Stimulated activated effector memory CD8-positive, alpha-beta T cell treated with anti-CD3 and anti-CD28 coated beads, Interleukin-12 subunit alpha, Interleukin-12 subunit beta, amount 100 ng/mL, for 72 hours (primary cell): ENCODE measurements at regions not wholly inside any gene's neighbourhood (a gene's known extent, or its start where the extent isn't known, plus 50 kb on each side); places are given as distances from the start of the nearest gene placed in this dataset.

Experiments used
- ATAC-seq: fragments of 150-1000 bp; cut with Tn5 transposase; 2 replicates; pipeline ENCODE4 v1.10.0; 2021
- DNase-seq, 2 donors: peaks; one replicate each; pipeline ENCODE4 v3.0.0; 2021 to 2022; ENCODE audit warnings: low spot score in 2 of 2
- H3K27ac Mint-ChIP-seq: one replicate; pipeline ENCODE4 v1.8.0; 2022; ENCODE audit warnings: mild to moderate bottlenecking, mixed read lengths
- H3K36me3 Mint-ChIP-seq: one replicate; pipeline ENCODE4 v1.8.0; 2022; ENCODE audit warnings: mild to moderate bottlenecking, mixed read lengths
- H3K4me1 Mint-ChIP-seq: one replicate; pipeline ENCODE4 v1.8.0; 2022; ENCODE audit warnings: mixed read lengths
- H3K4me3 Mint-ChIP-seq: one replicate; pipeline ENCODE4 v1.8.0; 2022; ENCODE audit warnings: mild to moderate bottlenecking, mixed read lengths
- H3K9me3 Mint-ChIP-seq: one replicate; pipeline ENCODE4 v1.8.0; 2022; ENCODE audit warnings: mixed read lengths

GRCh38 chr4:19693936-19694570 lies 557.7 kb upstream of the SLIT2 start:
- ATAC-seq (no peak), DNase-seq (no peak)
- Mint-ChIP-seq H3K4me3 (no peak overlapping the region), H3K9me3 (peaks cover 18% of the 10 kb centered on the region), H3K27ac (no peak overlapping the region), H3K4me1 (no peaks in the 10 kb centered on the region), H3K36me3 (no peaks in the 10 kb centered on the region)

GRCh38 chr4:19689511-19689910 lies 562.2 kb upstream of the SLIT2 start:
- no peak overlapping the region for H3K4me3 Mint-ChIP-seq
- DNase-seq (no peak), ATAC-seq (no peak)
- peaks cover 21% of the 10 kb centered on the region for H3K9me3 Mint-ChIP-seq
- H3K4me1 Mint-ChIP-seq = no peaks in the 10 kb centered on the region
- H3K27ac Mint-ChIP-seq = no peak overlapping the region
- no peaks in the 10 kb centered on the region for H3K36me3 Mint-ChIP-seq

GRCh38 chr4:19686456-19686855 lies 565.2 kb upstream of the SLIT2 start:
- DNase-seq (no peak), ATAC-seq (no peak)
- Mint-ChIP-seq H3K4me3 (no peak overlapping the region), H3K9me3 (peaks cover 21% of the 10 kb centered on the region), H3K36me3 (no peaks in the 10 kb centered on the region), H3K27ac (no peak overlapping the region), H3K4me1 (no peaks in the 10 kb centered on the region)

GRCh38 chr4:19684084-19684483 lies 567.6 kb upstream of the SLIT2 start:
- no peaks in the 10 kb centered on the region for H3K36me3 Mint-ChIP-seq
- no peak overlapping the region for H3K4me3 Mint-ChIP-seq
- ATAC-seq (no peak), DNase-seq (no peak)
- no peak overlapping the region for H3K27ac Mint-ChIP-seq
- no peaks in the 10 kb centered on the region for H3K4me1 Mint-ChIP-seq
- H3K9me3 Mint-ChIP-seq = peaks cover 18% of the 10 kb centered on the region

- ATAC-seq (no peak), DNase-seq (no peak)
- H3K4me1 Mint-ChIP-seq = no peaks in the 10 kb centered on the region
- H3K36me3 Mint-ChIP-seq = no peaks in the 10 kb centered on the region
- peaks cover 16% of the 10 kb centered on the region for H3K9me3 Mint-ChIP-seq
- no peak overlapping the region for H3K4me3 Mint-ChIP-seq
- no peak overlapping the region for H3K27ac Mint-ChIP-seq
Measured at GRCh38 chr4:19683426-19683825, 568.3 kb upstream of the SLIT2 start.

GRCh38 chr4:19677211-19677610 lies 574.5 kb upstream of the SLIT2 start:
- Mint-ChIP-seq H3K36me3 (no peaks in the 10 kb centered on the region), H3K4me3 (no peak overlapping the region), H3K4me1 (no peaks in the 10 kb centered on the region), H3K9me3 (peaks cover 10% of the 10 kb centered on the region), H3K27ac (no peak overlapping the region)
- DNase-seq (no peak), ATAC-seq (no peak)

GRCh38 chr4:19675172-19675811 lies 576.4 kb upstream of the SLIT2 start:
- Mint-ChIP-seq H3K27ac (no peak overlapping the region), H3K4me3 (no peak overlapping the region), H3K4me1 (no peaks in the 10 kb centered on the region), H3K36me3 (no peaks in the 10 kb centered on the region), H3K9me3 (peaks cover 5% of the 10 kb centered on the region)
- no peak for ATAC-seq
- DNase-seq = no peak

- no peaks in the 10 kb centered on the region for H3K4me1 Mint-ChIP-seq
- H3K4me3 Mint-ChIP-seq = no peak overlapping the region
- no peak for DNase-seq
- ATAC-seq = no peak
- peaks cover 15% of the 10 kb centered on the region for H3K9me3 Mint-ChIP-seq
- H3K36me3 Mint-ChIP-seq = no peaks in the 10 kb centered on the region
- no peak overlapping the region for H3K27ac Mint-ChIP-seq
Measured at GRCh38 chr4:19659101-19659500, 592.6 kb upstream of the SLIT2 start.

- Mint-ChIP-seq H3K27ac (no peak overlapping the region), H3K4me1 (no peaks in the 10 kb centered on the region), H3K9me3 (peaks cover 13% of the 10 kb centered on the region), H3K4me3 (no peak overlapping the region), H3K36me3 (no peaks in the 10 kb centered on the region)
- ATAC-seq (no peak), DNase-seq (no peak)
Measured at GRCh38 chr4:19657856-19658255, 593.8 kb upstream of the SLIT2 start.

GRCh38 chr4:19655666-19656065 lies 596.0 kb upstream of the SLIT2 start:
- ATAC-seq = no peak
- no peak for DNase-seq
- no peaks in the 10 kb centered on the region for H3K36me3 Mint-ChIP-seq
- H3K4me1 Mint-ChIP-seq = no peaks in the 10 kb centered on the region
- peaks cover 13% of the 10 kb centered on the region for H3K9me3 Mint-ChIP-seq
- no peak overlapping the region for H3K4me3 Mint-ChIP-seq
- H3K27ac Mint-ChIP-seq = no peak overlapping the region

- DNase-seq = no peak
- H3K4me3 Mint-ChIP-seq = no peak overlapping the region
- ATAC-seq = no peak
- no peak overlapping the region for H3K27ac Mint-ChIP-seq
- no peaks in the 10 kb centered on the region for H3K36me3 Mint-ChIP-seq
- peaks cover 24% of the 10 kb centered on the region for H3K9me3 Mint-ChIP-seq
- no peaks in the 10 kb centered on the region for H3K4me1 Mint-ChIP-seq
Measured at GRCh38 chr4:19650903-19651864, 600.5 kb upstream of the SLIT2 start.

- peaks cover 34% of the 10 kb centered on the region for H3K9me3 Mint-ChIP-seq
- H3K4me1 Mint-ChIP-seq = no peaks in the 10 kb centered on the region
- H3K4me3 Mint-ChIP-seq = no peak overlapping the region
- ATAC-seq (no peak), DNase-seq (no peak)
- no peaks in the 10 kb centered on the region for H3K36me3 Mint-ChIP-seq
- H3K27ac Mint-ChIP-seq = no peak overlapping the region
Measured at GRCh38 chr4:19645589-19645988, 606.1 kb upstream of the SLIT2 start.

- Mint-ChIP-seq H3K4me1 (no peaks in the 10 kb centered on the region), H3K27ac (no peak overlapping the region), H3K9me3 (peaks cover 14% of the 10 kb centered on the region), H3K4me3 (no peak overlapping the region), H3K36me3 (no peaks in the 10 kb centered on the region)
- DNase-seq (no peak), ATAC-seq (no peak)
Measured at GRCh38 chr4:19636451-19636850, 615.3 kb upstream of the SLIT2 start.

- DNase-seq (no peak), ATAC-seq (no peak)
- no peaks in the 10 kb centered on the region for H3K36me3 Mint-ChIP-seq
- H3K4me3 Mint-ChIP-seq = no peak overlapping the region
- H3K4me1 Mint-ChIP-seq = no peaks in the 10 kb centered on the region
- peaks cover 15% of the 10 kb centered on the region for H3K9me3 Mint-ChIP-seq
- no peak overlapping the region for H3K27ac Mint-ChIP-seq
Measured at GRCh38 chr4:19631814-19632213, 619.9 kb upstream of the SLIT2 start.

- peaks cover 17% of the 10 kb centered on the region for H3K9me3 Mint-ChIP-seq
- ATAC-seq = no peak
- H3K4me3 Mint-ChIP-seq = no peak overlapping the region
- no peak for DNase-seq
- H3K27ac Mint-ChIP-seq = no peak overlapping the region
- H3K4me1 Mint-ChIP-seq = no peaks in the 10 kb centered on the region
- no peaks in the 10 kb centered on the region for H3K36me3 Mint-ChIP-seq
Measured at GRCh38 chr4:19623866-19624265, 627.8 kb upstream of the SLIT2 start.
